CD4-positive, alpha-beta T cell (primary cell): ENCODE measurements at regions not wholly inside any gene's neighbourhood (a gene's known extent, or its start where the extent isn't known, plus 50 kb on each side); places are given as distances from the start of the nearest gene placed in this dataset.

Experiments
- ATAC-seq: fragments of 200-7000 bp; cut with Tn5 transposase; one replicate; pipeline ENCODE4 v1.10.0; 2022; ENCODE audit warnings: mild to moderate bottlenecking; ENCODE audit not compliant: poor library complexity
- CTCF ChIA-PET: fragments of 350-600 bp; sonication (Branson Sonifier 250); formaldehyde crosslinking; loops from one replicate; lab custom pipeline; 2021; ENCODE audit warnings: antibody characterized with exemption, inconsistent platforms; lab: Charles Lee
- POLR2A ChIA-PET: fragments of 350-600 bp; sonication (Branson Sonifier 250); formaldehyde crosslinking; loops from one replicate; lab custom pipeline; 2021; ENCODE audit warnings: antibody characterized with exemption, inconsistent platforms; lab: Charles Lee
- DNase-seq, 14 experiments: peaks; one replicate each; pipeline ENCODE4 v3.0.0-alpha.2; 2013 to 2020; ENCODE audit warnings: mixed read lengths in 2 of 14
- H3K27ac ChIP-seq, 2 donors: one replicate each; pipeline versions ENCODE4 v1.5.1 to v1.7.0; 2013; ENCODE audit warnings: low read length in 2 of 2, low read depth in 1 of 2, mild to moderate bottlenecking in 1 of 2
- H3K27me3 ChIP-seq, 2 experiments: 1 replicate in 1 of 2; 2 replicates in 1 of 2; pipeline versions ENCODE4 v1.6.1 to v1.7.0; 2013; ENCODE audit warnings: low read length in 2 of 2, control low read depth in 1 of 2, mild to moderate bottlenecking in 1 of 2, moderate library complexity in 1 of 2; ENCODE audit not compliant: insufficient read depth in 2 of 2, control insufficient read depth in 1 of 2
- H3K36me3 ChIP-seq: one replicate; pipeline ENCODE4 v1.6.1; 2013; ENCODE audit warnings: low read length, control low read depth; ENCODE audit not compliant: insufficient read depth
- H3K4me1 ChIP-seq: one replicate; pipeline ENCODE4 v1.6.1; 2013; ENCODE audit warnings: low read length, control low read depth; ENCODE audit not compliant: insufficient read depth
- H3K4me3 ChIP-seq: one replicate; pipeline ENCODE4 v1.5.1; 2013; ENCODE audit warnings: mild to moderate bottlenecking, low read length, moderate library complexity
- H3K9me3 ChIP-seq, 2 experiments: 1 replicate in 1 of 2; 2 replicates in 1 of 2; pipeline versions ENCODE4 v1.6.1 to v1.7.0; 2013; ENCODE audit warnings: low read length in 2 of 2, mild to moderate bottlenecking in 2 of 2, control low read depth in 1 of 2, moderate library complexity in 1 of 2; ENCODE audit not compliant: control insufficient read depth in 1 of 2, insufficient read depth in 1 of 2
- H3K27ac Mint-ChIP-seq: one replicate; pipeline ENCODE4 v1.8.0; 2020; ENCODE audit warnings: mixed read lengths
- H3K27me3 Mint-ChIP-seq: one replicate; pipeline ENCODE4 v1.8.0; 2021; ENCODE audit warnings: mixed read lengths
- H3K36me3 Mint-ChIP-seq: one replicate; pipeline ENCODE4 v1.8.0; 2021; ENCODE audit warnings: low read depth, mixed read lengths
- H3K4me1 Mint-ChIP-seq: one replicate; pipeline ENCODE4 v1.8.0; 2021; ENCODE audit warnings: low read depth, mixed read lengths
- H3K4me3 Mint-ChIP-seq: one replicate; pipeline ENCODE4 v1.8.0; 2020; ENCODE audit warnings: mild to moderate bottlenecking, mixed read lengths
- H3K9me3 Mint-ChIP-seq: one replicate; pipeline ENCODE4 v1.8.0; 2020; ENCODE audit warnings: mixed read lengths
- CTCF ChIP-seq: fragments of 200-600 bp; IDR thresholded peaks from one replicate; pipeline ENCODE4 v1.8.0; 2022; ENCODE audit warnings: antibody characterized with exemption, mild to moderate bottlenecking
- intact Hi-C, 2 experiments: fragments of 100-400 bp; cut with DNase I in 1 of 2; cut with micrococcal nuclease in 1 of 2; formaldehyde crosslinking; loops; one replicate each; pipeline versions ENCODE4 v1.15.1 to v1.9.0; 2023 to 2025; cut with DNase I, micrococcal nuclease

- intact Hi-C loops = no loop called here
- H3K9me3 ChIP-seq = peaks cover 0 to 3% of the 10 kb centered on the region in 2 experiments
- H3K27ac Mint-ChIP-seq = no peak overlapping the region
- no peaks in the 10 kb centered on the region for H3K9me3 Mint-ChIP-seq
- H3K27ac ChIP-seq = no peak overlapping the region
- H3K4me3 Mint-ChIP-seq = no peak overlapping the region
- no peaks in the 10 kb centered on the region for H3K36me3 ChIP-seq
- peaks cover 4% of the 10 kb centered on the region for H3K4me1 Mint-ChIP-seq
- ChIA-PET POLR2A (no interaction called here), CTCF (no interaction called here)
- no peak for TF ChIP-seq CTCF
- no peaks in the 10 kb centered on the region for H3K27me3 ChIP-seq
- no peak overlapping the region for H3K4me3 ChIP-seq
- ATAC-seq (no peak), DNase-seq (no peak)
- H3K36me3 Mint-ChIP-seq = no peaks in the 10 kb centered on the region
- peaks cover 5% of the 10 kb centered on the region for H3K27me3 Mint-ChIP-seq
- no peaks in the 10 kb centered on the region for H3K4me1 ChIP-seq
Observed at GRCh38 chr3:15942936-15943335, 145.2 kb upstream of the ANKRD28 start.

- H3K4me1 Mint-ChIP-seq = peaks cover 4% of the 10 kb centered on the region
- H3K27ac ChIP-seq = no peak overlapping the region
- TF ChIP-seq CTCF = no peak
- no peaks in the 10 kb centered on the region for H3K4me1 ChIP-seq
- intact Hi-C loops = no loop called here
- H3K36me3 Mint-ChIP-seq = no peaks in the 10 kb centered on the region
- H3K4me3 ChIP-seq = no peak overlapping the region
- ChIA-PET POLR2A (no interaction called here), CTCF (no interaction called here)
- no peaks in the 10 kb centered on the region for H3K36me3 ChIP-seq
- no peaks in the 10 kb centered on the region for H3K27me3 ChIP-seq
- DNase-seq (no peak), ATAC-seq (no peak)
- no peak overlapping the region for H3K4me3 Mint-ChIP-seq
- H3K9me3 Mint-ChIP-seq = no peaks in the 10 kb centered on the region
- H3K27ac Mint-ChIP-seq = no peak overlapping the region
- H3K9me3 ChIP-seq = no peaks in the 10 kb centered on the region
- H3K27me3 Mint-ChIP-seq = no peaks in the 10 kb centered on the region
Observed at GRCh38 chr3:15948388-15948787, 150.6 kb upstream of the ANKRD28 start.

- ChIA-PET POLR2A (no interaction called here), CTCF (no interaction called here)
- intact Hi-C loops = loop anchor here in 1 of 2 experiments (10.0 kb wide), 1 partner anchor 138 kb away; no protein-coding TSS in a partner anchor
- no peaks in the 10 kb centered on the region for H3K4me1 ChIP-seq
- no peak overlapping the region for H3K4me3 ChIP-seq
- no peaks in the 10 kb centered on the region for H3K27me3 ChIP-seq
- no peaks in the 10 kb centered on the region for H3K9me3 ChIP-seq
- Mint-ChIP-seq H3K27ac (no peak overlapping the region), H3K9me3 (no peaks in the 10 kb centered on the region), H3K4me3 (no peak overlapping the region), H3K4me1 (no peaks in the 10 kb centered on the region), H3K27me3 (no peaks in the 10 kb centered on the region), H3K36me3 (no peaks in the 10 kb centered on the region)
- H3K27ac ChIP-seq = no peak overlapping the region
- no peaks in the 10 kb centered on the region for H3K36me3 ChIP-seq
- no peak for TF ChIP-seq CTCF
- ATAC-seq = no peak
- no peak for DNase-seq
Observed at GRCh38 chr3:15952543-15953175, 154.9 kb upstream of the ANKRD28 start.
